GM19468 (cell line): ENCODE measurements at regions not wholly inside any gene's neighbourhood (a gene's known extent, or its start where the extent isn't known, plus 50 kb on each side); places are given as distances from the start of the nearest gene placed in this dataset.

Source experiments
- ATAC-seq: cut with Tn5 transposase; IDR thresholded peaks from one replicate; pipeline ENCODE4 v1.9.1; 2021; ENCODE audit warnings: mild to moderate bottlenecking, moderate library complexity, moderate number of reproducible peaks; ENCODE audit not compliant: unreplicated experiment; ENCODE audit errors: extremely low read depth

DNA sequence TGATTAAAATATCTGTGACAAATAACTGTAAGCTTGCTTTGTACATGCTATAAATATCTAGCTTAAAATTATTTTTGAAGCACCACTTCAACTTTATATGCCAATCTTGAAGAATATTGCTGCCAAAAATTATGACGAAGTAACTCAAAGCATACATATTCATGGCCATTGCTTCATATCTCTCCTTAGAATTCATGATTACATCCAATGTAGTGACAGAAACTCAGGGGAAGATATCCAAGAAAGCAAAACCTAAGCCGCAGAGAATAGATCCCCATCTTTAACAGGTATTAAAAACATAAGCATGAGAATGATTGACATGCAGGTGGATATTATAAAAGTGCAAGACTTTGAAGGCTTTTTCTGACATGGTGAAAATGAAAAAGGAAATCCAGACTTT is 100.8 kb upstream of the PLPPR1 start:
- ATAC-seq = no peak

DNA sequence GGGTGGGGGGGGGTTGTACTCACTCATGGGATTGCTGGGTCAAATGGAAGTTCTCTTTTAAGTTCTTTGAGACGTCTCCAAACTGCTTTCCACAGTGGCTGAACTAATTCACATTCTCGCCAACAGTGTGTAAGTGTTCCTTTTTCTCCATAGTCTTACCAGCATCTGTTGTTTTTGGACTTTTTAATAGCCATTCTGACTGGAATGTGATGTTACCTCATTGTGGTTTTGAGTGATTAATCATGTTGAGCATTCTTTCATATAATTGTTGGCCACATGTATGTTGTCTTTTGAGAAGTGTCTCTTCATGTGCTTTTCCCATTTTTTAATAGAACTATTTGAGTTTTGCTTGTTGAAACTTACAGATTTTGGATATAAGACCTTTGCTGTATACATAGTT is 94.9 kb upstream of the PLPPR1 start:
- ATAC-seq = no peak

DNA sequence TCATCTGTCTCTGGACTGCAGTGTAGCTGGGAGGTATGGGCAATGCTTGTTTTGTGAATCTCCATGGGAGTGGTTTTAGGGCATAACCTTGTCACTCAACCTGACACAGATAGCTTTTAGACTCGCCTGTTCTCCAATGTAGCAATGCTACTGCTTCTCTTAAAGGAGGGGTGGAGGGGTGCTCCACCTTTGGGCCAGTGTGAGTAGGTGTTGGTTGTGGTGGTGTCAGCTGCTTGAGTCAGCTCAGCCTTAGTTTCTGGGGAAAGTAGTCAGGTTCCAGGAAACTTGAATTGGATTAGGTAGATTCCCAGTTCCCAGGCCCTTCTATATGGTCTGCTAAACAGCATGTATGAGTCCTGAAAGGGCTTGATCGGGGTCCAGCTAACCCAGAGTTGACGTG is 91.1 kb upstream of the PLPPR1 start:
- no peak for ATAC-seq

DNA sequence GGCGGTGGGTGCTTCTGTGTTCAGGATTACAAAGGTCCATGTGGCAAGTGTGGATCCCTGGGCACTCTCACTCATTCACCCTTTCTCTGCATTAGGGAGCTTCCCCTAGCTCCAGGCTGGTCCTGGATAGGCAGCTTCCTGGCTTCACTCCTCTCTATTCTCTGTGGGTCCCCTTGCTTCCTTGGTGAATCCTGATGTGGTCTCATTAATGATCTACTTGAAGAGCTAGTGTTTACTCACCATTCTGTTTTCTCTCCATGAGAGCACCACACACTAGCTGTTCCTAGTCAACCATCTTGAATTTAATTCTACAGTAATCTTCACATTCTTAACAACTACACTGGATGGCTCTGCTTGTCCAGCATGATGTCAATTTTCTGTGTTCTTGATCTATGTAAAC is 90.0 kb upstream of the PLPPR1 start:
- ATAC-seq = no peak

DNA sequence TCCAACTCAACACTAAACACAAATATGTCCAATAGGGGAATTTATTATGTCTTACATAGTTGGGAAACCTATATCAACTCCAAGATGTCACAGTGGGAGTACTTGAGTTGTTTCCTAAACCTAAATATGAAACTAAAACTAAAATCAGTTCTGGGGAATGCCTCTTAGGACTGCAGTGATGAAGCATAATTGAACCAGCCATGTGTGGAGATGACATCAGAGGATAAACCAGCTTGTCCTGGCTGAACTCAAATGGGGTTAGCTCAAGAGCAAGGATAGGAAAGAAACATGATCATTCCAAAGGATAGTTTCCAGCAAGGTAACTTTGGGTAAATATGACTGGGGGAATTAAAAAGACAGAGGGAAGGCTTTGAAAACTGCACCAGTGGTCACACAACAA is 88.9 kb upstream of the PLPPR1 start:
- ATAC-seq = no peak

DNA sequence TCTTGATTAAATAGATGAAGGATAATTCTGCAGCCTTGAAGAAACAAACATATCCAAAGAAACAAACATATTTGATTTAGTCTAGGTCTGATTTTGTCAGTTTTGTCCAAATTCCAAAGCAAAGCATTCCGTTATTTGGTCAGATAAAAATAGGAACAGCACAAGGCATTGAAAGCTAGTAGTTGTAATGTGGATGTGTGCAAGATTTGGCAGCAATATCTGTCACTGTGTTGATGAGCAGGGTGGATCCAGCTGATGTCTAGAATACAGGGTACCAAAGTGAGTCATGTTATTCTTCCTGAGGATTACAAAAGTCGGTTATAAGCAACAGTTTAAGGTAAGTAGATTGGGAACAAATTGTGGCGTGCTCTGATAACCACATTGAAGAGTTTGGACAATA is 69.3 kb upstream of the PLPPR1 start:
- no peak for ATAC-seq
